HG02870 (cell line): ENCODE measurements at regions not wholly inside any gene's neighbourhood (a gene's known extent, or its start where the extent isn't known, plus 50 kb on each side); places are given as distances from the start of the nearest gene placed in this dataset.

Experiments used
- ATAC-seq: cut with Tn5 transposase; IDR thresholded peaks from one replicate; pipeline ENCODE4 v1.9.1; 2021; ENCODE audit warnings: mild to moderate bottlenecking, moderate library complexity; ENCODE audit not compliant: unreplicated experiment

DNA sequence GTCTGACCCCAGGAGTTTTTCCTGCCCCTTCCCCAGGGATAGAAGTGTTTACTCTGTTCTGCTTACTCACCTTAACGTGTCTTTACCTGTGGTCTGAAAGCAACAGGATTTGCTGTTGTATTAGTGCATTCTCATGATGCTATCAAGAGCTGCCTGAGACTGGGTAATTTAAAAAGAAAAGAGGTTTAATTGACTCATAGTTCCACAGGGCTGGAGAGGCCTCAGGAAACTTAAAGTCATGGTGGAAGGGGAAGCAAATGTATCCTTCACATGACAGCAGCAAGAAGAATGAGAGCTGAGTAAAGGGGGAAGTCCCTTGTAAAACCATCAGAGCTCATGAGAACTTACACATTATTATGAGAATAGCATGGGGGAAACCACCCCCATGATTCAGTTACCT is 240.4 kb downstream of the SNAPC1 start:
- ATAC-seq = no peak

DNA sequence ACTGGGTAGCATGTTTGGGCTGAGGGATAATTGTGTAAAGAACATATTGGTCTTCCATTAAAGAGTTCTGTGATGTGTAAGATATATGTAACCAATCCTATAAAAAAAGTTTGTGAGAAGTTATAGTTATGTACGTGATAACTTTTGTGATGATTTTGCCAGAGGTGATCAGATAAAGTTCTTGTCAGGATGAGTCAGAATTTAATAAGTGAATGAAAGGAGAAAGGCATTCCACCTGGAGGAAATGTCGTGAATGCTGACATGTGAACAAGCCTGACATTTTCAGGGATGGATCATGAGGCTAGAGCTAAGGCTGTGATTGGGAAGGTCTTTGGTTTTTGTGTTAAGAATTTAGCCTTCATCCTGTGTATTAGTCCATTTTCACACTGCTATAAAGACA is 241.5 kb downstream of the SNAPC1 start:
- ATAC-seq = no peak

- no peak for ATAC-seq
Observed at GRCh38 chr14:62006116-62006731, 244.0 kb downstream of the SNAPC1 start.

GRCh38 chr14:62015243-62015642 is 253.0 kb downstream of the SNAPC1 start:
- no peak for ATAC-seq

GRCh38 chr14:62015945-62016344 is 253.7 kb downstream of the SNAPC1 start:
- ATAC-seq = no peak

DNA sequence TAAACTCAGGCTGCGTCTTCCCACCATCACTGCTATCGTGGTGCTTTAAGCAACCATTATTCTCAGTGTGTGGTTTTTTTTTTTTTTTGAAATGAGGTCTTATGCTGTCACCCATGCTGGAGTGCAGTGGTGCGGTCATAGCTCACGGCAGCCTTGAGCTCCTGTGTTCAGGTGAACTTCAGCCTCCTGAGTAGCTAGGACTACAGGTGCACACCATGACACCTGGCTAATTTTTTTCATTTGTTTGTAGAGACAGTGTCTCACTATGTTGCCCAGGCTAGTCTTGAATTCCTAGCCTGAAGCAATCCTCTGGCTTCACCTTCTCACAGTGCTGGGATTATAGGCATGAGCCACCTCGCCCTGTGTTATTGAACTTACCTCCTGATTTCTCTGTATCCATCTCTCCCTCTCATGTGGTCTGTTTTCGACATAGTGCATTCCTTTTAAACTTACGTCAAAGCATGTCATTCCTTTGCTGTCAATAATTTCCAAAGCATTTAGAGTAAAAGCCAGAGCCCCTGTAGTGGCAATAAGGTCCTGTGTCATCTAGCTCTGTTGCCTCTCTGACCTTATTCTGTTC is 255.5 kb downstream of the SNAPC1 start:
- no peak for ATAC-seq

- no peak for ATAC-seq
Observed at GRCh38 chr14:62018606-62019005, 256.4 kb downstream of the SNAPC1 start.

GRCh38 chr14:62027958-62028357 is 265.7 kb downstream of the SNAPC1 start:
- ATAC-seq = no peak

DNA sequence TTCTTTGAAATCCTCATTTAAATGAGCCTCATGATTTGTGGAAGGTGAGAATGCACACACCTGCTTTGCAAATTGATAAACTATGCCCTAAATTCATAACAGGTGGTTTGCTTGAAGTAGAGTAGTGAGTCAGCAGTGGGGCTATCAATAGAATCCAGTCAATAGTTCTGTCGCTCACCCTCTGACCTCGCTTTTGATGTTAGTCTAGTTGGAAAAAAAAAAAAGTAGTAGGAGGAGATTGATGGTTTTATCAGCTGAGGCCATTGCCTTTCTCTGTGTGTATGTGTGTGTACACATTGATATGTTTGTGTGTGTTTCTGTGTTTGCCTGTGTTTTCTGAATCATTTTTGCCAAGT is 267.3 kb downstream of the SNAPC1 start:
- peak; percentile 78 for ATAC-seq

- ATAC-seq = no peak
Observed at GRCh38 chr14:62030387-62030786, 268.2 kb downstream of the SNAPC1 start.

DNA sequence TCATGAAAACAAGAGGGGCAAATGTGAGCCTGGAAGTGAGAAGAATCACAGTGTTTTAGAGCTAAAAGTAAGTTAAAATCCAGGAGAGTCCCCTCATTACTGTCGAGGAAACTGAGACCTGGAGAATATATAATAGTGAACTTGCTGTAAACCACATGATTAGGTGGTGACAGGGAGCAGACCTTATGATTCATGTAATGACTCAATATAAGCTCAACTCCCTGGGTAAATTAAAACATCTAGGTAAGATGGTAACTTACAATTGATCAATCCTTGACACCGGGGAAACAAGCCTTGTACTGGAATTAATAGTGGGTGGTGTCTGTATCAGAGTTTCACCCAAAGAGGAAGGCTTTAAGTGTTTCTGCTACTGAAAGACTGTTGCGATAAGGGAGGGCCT is 269.3 kb downstream of the SNAPC1 start:
- no peak for ATAC-seq

DNA sequence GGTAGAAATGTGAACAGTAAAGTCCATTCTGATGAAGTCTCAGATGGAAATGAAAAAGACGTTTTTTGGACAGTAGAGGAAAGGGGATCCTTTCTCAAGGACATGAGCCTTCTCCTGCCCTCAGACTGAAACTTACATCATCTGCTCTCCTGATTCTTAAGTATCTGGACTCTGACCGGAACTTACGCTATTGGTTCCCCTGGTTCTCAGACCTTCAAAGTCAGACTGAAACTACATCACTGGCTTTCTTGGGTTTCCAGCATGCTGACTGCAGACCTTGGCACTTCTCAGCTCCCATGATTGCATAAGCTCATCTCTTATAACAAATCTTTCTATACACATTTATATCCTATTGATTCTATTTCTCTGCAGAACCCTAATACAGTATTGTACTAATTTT is 291.0 kb downstream of the SNAPC1 start:
- ATAC-seq = peak; percentile 99

DNA sequence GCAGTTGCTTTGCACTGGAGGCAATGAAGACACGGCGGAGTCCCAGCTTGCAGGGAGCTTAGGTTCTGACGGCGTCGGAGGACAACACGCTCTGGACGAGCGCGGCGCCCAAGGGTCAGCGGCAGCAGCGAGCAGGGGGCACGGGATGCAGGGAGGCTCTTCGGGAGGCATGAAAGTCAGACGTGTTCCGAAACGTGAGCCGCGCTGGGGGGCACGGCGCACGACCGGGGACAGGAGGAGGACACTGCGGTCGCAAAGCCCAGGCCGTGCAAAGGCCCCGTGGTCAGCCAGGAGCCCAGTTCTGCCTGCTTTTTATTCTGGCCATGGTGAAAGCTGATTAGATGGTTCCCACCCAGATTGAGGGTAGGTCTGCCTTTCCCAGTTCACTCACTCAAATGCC is 294.6 kb downstream of the SNAPC1 start:
- no peak for ATAC-seq

DNA sequence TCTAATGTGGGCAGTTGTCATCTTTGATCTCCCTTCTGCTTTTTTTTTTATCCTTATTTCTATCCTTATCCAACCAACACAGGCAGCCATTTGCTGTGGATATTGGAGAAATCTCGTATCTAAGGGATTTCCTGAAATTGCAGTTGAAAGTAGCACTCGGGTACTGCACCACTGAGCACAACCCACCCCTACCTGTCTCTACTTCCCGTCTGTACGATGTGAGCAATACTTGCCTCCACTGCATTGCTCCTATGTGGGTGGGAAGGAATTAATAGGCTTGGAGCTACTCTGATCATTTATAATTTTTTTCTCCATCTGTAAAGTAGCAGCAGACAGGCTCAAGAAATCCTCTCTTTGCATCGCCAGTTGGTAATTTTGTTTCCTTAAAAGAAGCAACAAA is 300.4 kb downstream of the SNAPC1 start:
- no peak for ATAC-seq

- ATAC-seq = no peak
Observed at GRCh38 chr14:62064751-62065323, 302.6 kb downstream of the SNAPC1 start.

- no peak for ATAC-seq
Observed at GRCh38 chr14:62066304-62066703, 304.1 kb downstream of the SNAPC1 start.

DNA sequence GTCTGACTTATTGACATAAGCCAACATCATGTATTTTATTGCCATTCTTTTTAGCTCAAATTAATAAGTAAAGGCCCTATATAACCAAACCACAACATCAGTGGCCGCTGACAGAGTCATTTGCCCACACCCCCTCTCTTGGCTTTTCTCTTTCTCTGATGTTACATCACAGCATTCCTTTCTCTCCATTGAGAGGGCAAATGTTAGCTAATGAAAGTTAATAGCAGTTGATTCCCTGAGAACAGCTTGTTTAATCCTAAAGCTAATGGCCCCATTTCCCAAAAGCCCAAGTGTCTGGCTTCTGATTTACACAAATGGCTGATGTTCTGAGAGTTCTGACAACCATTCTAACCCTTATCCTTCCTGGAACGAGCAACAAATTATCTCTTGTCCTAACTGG is 308.8 kb downstream of the SNAPC1 start:
- no peak for ATAC-seq

DNA sequence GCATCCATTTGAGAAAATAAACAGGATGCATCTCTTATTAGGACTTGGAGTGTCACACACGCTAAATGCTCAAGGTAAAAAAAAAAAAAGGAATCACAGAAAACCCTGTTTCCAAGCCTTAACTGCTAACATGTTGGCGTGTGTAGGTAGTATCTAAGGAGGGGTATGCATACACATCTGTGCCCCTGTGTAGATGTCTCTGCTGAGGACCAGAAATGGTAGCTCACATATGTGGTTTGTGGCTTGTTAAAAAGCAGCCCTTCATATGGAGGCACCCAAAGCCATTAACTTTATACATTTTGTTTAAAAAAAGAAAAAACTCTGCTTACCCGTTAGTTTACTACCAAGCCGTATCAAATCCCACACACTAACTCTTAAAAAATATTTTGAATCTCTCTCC is 314.1 kb downstream of the SNAPC1 start:
- ATAC-seq = no peak

- no peak for ATAC-seq
Observed at GRCh38 chr14:62076825-62077605, 314.8 kb downstream of the SNAPC1 start.

DNA sequence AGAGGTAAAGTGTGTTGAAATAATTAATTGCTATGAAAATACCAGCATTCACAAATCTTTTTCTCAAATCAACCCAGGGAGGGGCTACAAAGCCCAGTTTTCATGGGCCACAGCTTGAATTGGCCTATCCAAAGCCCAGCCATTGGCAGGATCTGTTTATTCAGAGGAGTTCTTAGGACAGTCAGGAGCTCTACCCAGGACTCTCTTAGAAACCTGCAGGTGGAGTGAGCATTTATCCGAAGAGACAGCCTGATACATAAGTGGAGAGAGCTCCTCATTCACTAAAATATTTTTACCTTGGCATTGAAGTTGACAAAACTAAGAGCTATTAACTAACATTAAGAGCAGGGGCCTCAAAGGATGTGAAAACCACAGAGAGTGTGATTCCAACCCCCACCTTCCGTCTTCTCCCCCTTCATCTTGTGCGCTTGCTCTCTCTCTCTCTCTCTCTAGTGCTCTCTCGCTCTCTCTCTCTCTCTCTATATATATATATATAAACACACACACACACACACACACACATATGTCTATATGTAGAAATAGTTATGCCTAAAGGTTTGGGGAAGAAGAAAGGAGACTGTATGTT is 315.5 kb downstream of the SNAPC1 start:
- peak; percentile 15 for ATAC-seq

- peak; percentile 38 for ATAC-seq
Observed at GRCh38 chr14:62079038-62079437, 316.8 kb downstream of the SNAPC1 start.
